ENCODE measurements at regions not wholly inside any gene's neighbourhood (a gene's known extent, or its start where the extent isn't known, plus 50 kb on each side); places are given as distances from the start of the nearest gene placed in this dataset.
"Not testable (repeated sequence)": the region's sequence is repeated elsewhere in the genome, so short reads cannot be mapped to it uniquely, and the experiment has no call there.

DNA sequence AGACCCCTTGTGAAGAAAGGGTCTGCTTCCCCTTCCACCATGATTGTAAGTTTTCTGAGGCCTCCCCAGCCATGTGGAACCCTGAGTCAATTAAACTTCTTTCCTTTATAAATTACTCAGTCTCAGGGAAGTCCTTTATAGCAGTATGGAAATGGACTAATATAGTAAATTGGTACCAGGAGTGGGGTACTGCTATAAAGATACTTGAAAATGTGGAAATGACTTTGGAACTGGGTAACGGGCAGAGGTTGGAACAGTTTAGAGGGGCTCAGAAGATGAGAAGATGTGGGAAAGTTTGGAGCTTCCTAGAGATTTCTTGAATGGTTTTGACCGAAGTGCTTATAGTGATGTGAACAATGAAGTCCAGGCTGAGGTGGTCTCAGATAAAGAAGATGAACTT, 353.5 kb downstream of the ZNF326 start:
- TF ChIP-seq CTCF, POLR2A (IDR thresholded peaks at IDR 0.05): not testable (repeated sequence)

All from adrenal gland (tissue), 5 donors.